GM18873 (cell line): ENCODE measurements at regions not wholly inside any gene's neighbourhood (a gene's known extent, or its start where the extent isn't known, plus 50 kb on each side); places are given as distances from the start of the nearest gene placed in this dataset.

ENCODE experiments used
- ATAC-seq: cut with Tn5 transposase; IDR thresholded peaks from one replicate; pipeline ENCODE4 v1.9.1; 2021; ENCODE audit warnings: mild to moderate bottlenecking, moderate library complexity, moderate number of reproducible peaks; ENCODE audit not compliant: unreplicated experiment, low FRiP score

DNA sequence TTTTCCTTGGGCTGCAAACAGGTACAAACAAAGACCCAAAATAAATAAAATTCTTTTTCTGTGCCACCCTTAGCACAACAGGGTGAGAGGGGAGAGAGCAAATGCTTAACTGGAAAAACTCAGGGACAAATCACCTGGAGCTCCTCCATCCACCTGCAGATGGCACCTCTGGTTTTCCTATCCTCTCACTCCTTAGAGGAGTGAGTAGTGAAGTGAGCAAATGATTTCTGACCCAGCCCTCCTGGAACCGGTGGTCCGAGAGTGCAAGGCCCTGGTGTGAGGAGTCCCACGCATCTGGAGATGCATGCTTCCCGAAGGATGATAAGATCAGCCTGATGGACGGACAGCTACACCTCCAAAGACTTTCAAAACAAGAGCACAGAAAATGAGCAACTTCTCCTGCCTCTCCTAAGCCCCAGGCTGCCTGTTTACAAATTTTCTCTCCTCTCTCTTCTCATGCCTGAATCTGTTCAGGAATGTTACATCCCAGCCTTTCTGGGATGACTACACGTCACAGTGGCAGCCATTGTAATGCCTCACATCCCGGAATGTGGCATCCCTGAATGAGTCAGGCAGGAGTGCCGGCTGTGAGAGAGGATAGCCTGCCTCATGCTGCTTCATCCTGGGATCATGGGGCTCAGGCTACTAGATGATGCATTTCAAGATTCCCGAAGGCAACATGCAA is 86.4 kb downstream of the ADRB2 start:
- no peak for ATAC-seq

DNA sequence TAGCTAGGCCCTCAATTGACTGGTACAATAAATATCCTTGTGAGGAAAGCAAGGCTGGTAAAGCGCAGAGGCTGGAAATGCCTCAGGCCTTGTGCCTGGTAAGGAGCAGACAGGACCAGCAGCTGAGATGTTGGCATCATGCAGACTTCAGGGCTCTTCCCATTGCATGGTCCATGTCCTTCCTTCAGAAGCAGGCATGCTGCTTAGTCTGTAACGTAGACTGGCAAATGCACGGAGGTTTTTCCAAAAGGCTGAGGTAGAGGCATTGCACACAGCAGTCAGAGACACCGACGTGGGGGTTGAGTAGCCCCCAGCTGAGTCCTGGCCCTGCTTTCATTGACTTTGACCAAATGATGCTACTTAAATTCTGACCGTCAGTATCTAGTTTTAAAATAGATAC is 87.1 kb downstream of the ADRB2 start:
- ATAC-seq = no peak

DNA sequence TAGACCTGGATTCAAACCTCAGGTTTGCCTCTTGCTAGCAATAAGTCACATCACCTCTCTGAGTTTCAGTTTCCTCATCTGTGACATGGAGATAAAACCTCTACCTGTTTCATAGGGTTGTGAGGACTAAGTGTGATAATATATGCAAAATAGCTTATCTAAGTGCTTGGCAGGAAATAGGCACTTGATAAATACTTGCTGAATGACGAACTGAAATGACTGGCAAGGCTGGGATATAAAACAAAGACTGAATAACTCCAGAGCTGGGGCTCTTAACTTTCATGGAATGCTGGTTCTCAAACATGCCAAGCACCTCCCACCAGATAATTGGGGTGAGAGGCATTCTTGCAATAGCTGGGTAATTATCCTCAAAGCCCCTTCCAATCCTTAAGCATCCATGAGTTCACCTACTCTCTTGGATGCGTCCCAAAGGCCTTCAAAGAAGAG is 87.6 kb downstream of the ADRB2 start:
- no peak for ATAC-seq

DNA sequence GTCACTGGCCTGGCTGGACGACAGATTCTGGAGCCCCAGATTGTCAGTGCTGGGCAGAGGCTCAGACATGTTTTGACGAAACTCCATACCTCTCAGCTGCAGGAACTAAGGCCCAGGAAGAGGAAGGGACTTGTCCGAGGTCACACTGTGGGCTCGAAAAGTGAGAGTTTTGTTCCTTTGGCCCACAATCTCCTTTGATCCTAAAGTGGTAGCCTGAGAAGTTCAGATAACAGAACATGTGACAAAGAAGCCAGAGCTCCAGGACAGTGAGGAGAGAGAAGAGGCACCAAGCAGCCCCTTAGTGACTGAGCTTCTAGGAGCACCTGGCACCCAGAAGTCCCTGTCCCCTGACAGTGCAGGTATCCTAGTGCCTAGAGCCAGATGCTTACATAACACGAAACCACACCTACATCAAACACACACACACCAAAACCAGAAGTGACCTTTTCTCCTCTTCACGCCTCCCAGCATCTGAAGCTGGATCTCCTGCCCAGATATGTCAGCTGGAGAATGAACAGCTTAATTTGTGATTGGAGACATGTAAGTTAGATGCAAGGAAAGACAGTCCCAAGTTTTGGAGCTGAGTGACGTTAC is 88.9 kb downstream of the ADRB2 start:
- no peak for ATAC-seq

DNA sequence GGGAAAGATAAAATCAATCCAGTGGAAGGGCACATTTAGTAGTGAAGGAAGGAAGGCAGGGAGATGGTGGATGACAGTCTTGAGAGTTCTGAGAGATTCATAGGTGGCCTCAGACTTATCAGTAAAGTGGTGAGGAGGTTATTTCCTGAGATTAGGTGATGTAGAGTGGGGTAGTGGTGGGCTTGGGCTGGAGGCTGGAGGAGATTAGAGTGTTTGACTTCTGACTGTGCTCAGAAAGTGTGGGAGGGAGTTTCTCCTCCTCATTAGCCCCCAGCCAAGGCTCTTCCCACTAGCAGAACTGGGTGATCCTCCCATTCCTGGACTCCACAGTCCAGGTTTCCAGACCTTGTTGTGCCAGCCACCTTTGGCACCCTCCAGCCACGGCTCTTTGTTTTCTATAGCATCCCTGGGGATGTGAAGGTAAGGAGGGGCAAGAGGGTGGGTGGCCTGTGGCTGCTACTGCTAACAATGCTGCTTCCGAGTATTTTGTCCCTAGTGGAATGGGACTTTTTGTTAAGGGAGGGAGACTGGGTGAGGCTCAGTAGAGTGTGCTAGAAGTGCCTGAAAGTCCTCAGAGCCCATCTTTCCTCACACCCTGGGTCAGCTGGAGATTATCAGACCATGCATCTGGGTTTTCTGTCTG is 94.4 kb downstream of the ADRB2 start:
- no peak for ATAC-seq

DNA sequence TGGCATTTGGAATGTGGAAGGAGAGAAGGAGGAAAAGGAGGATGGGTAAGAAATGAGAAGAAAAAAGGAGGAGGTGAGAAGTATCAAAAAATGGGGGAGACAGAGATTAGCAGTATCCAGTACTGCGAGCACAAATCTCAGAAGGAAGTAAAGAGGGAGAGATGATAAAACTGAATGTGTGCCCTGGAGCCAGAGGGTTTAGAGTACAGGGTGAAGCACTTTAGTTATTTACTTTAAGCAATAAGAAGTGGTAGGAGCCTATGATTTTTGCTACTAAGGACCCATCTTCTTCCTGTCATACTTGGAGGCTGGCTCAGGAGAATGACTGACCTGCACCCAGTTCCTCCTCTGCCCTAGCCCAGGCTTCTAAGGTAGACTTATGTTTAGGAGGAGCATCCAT is 94.9 kb downstream of the ADRB2 start:
- ATAC-seq = no peak

DNA sequence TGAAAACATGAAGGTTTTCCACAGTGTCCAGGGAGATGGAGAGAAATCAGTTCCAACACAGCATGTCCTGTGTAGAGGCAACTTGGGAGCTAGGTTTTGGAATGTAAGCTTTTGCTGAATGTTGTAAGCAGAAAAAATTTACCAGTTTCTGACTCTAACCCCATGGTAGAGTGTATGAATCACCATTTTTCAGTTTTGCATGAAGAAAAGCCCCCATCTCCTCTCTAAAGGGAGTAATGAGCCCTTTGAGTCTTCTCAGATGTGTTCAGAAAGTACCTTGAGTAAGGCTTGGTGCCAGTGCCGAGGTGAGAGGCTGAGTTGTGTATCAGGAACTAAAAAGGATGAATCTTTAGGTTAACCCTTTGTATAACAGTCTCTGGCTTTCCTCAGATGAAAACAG is 96.2 kb downstream of the ADRB2 start:
- peak; percentile 59 for ATAC-seq

DNA sequence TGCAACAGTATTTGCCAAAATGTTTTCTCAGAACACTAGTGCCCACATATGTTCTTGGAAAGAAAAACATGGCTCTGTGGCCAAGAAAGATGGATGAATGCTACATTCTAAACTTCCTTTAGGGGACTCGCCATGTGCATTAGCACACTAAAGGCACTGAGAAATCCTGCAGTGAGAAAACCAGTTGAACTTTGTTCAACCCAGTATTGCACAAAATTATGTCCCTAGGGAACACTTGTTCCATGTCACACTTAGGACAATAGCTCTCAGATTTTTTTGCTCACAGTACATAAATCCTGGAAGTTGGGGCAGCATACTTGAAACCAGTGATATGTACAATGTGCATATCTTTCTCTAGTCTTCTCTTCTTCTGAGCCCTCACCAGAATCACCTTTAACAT is 96.6 kb downstream of the ADRB2 start:
- ATAC-seq = no peak

DNA sequence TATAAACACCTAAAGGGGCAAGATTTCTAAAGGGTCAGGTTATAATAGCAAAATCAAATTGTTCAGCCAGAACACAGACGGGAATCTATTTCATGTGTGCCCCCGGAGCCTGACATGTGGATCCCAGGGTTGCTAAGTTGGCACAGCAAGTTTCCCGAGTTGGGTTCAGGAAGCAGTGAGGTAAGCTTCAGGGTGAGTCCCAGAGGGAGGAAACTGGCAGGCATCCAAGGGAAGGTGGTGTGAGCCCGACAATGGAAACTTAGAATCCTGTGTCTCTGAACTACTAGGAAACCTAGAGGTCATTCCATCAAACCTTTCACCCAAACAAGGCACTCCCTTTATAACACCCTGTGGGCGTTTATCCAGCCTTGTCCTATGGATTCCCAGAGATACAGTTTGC is 98.4 kb downstream of the ADRB2 start:
- ATAC-seq = no peak

DNA sequence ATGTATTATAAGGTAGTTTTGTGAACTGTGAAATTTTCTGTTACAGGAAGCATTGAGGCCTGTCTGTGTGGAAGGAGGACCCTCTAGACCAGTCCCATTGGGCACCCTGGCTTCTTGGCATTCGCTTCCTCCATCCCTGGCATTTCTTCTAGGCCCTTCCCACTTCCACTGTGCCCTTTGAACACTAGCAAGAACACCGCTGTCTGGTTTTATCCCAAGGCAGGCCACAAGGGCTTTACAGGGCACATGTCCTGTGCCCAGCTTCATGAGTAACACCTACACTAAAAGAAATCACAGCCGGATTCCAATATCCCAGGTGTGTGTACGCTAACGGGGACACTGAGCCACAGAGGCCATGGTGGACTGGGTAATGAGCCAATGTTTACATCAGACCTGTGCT is 99.8 kb downstream of the ADRB2 start:
- ATAC-seq = no peak

DNA sequence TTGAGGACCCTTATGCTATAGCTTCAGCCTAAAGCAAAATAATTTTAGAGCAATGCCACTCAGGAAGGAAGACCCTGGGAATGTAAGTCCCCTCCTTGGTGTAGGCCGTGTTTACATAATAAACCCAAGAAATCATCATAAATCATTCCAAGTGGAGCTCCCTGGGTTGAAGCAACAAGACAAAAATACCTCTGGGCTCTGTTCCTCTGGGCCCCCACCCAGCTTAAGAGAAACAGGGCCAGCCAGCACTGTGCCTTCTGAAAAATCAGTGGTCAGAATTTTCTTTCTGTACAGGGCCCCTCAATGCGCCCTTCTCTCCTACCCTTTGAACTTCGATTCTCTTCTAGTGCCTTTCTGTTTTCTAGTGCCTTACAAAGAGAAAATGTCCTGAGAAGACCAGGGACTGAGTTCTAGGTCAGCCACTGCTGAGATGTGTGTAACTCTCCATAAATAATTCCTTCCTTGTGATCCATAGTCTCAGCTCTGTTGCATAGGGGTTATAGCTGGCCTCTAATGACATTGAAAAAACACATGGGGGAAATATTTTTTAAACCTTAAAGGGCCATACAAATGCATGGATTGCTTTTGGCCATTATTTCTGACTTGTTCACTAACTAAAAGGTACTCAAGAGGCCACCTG is 101.0 kb downstream of the ADRB2 start:
- no peak for ATAC-seq

DNA sequence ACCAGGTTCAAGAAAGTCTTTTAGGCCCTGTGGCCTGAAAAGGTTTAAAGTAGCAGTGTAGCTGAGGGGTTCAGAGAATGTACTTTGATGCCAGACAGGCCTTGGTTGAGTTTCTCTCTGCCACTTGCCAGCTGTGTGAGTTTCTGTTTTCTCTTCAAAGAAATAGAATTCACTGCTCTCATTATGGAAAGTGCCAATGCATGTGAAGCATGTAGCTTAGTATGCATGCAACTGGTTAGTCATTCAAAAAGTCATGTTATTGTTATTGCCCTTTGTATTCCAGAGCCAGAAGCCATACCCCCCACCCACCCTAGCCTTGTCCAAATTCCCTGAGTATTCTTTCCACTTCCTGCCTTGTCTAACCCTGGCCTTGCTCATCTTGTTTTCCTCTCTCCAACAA is 101.7 kb downstream of the ADRB2 start:
- ATAC-seq = no peak

DNA sequence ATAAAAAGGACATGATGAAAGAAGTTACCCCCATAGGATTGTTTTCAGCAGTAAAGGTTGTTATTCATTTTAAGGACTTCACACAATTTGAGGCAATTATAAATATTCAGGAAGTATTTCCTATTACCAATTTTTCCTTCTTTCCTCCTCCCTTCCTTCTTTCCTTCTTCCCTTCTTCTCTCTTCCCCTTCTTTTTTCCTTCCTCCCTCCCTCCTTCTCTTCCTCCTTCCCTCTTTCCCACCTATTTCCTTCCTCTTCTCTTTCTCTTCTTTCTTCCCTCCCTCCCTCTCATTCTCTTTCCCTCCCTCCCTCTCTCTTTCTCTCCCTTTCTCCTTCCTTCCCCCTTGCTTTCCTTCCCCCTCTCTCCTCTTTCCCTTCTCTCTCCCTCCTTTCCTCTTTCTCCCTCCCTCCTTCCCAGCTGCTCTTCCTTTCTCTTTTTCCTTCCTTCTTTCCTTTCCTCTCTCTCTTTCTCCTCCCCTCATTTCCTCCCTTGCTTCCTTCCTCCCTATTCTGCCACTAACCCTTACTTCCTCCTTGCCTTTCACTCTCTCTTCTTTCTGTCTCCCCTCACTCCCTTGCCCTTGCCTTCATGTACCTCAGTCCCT is 105.1 kb downstream of the ADRB2 start:
- ATAC-seq = no peak

DNA sequence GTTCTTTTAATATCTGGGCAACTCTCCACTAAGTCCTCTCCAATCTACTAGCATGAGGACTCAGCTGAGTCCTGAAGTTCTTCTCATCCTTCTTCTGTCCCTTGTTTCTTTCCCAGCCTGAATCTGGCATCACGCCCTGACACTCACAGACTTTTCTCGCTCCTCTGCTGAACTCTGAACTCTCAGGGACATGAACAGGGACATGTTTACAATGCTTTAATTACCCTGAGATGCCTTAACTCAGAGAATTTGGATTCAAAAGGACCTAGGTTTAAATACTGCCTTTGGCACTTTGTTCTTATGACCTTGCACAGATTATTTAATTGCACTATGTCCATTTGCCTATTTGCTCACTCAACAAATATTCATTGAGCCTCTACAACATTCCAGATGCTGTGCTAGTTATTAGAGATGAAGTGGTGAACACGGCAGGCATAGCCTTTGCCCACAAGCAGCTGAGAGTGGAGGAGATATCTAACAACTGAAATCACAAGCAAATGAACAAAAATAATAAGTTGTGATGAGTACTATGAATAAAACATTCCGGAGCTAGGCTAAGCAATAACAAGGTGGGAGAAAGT is 106.0 kb downstream of the ADRB2 start:
- no peak for ATAC-seq

DNA sequence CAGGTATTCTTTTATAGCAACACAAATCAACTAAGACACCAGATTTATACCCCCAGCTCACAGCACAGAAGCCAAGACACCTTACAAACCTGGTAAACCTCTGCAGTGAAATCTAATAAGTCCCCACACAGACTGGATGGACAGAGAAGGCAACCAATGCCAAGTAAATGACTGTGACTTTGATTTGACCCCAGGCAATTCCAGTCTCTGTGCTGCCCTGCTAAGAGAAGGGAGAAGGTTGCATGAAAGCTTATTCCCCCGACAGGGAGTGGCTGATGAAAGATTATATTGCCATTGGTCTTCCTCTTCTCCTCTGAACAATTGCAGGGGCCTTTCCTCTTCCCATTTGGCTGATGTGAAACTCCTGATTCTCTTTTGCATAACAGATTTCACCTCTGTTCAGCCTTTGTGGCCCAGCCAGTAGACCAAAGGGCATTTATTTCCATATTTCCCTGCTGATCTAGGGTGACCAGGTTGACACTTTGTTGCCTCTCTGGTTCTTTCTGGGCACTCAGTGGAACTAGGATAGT is 107.6 kb downstream of the ADRB2 start:
- no peak for ATAC-seq

DNA sequence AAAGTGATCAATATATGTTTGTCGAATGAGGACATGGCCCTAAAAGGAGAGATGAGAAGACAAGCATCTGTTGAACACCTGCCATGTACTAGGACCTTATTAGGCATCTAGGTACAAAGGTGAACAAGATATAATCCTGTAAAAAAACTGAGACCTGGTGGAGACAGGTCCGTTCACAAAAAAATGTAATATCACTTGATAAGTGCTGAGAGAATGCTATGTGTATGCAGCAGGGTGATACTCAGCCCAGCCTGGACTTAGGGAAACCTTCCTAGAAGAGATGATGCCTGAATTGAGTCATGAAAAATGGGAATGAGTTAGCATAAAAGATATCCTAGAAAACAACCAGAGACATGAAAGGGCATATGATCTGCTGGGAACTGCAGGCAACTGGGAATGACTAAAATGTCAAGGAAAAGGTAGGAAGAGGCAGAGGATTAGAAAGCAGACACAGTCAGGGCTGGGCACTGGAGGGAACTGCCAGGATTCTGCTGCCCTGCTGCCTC is 108.5 kb downstream of the ADRB2 start:
- ATAC-seq = no peak

DNA sequence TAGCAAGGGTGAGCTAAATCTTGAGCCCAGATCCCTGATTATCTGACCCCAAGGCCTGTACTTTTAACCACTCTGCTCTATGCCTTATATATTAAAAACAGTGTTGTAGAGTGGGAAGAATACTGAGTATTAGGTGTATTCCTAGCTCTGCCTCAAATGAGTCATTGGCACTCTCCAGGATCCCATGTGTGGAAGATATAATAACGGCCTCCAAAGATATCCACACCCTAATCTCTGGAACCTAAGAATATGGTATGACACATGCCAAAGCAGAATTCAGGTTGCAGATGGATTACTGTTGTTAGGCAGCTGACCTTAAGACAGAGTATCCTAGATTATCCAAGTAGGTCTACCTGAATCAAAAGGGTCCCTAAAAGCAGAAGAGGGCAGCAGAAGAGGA is 110.8 kb downstream of the ADRB2 start:
- ATAC-seq = no peak

DNA sequence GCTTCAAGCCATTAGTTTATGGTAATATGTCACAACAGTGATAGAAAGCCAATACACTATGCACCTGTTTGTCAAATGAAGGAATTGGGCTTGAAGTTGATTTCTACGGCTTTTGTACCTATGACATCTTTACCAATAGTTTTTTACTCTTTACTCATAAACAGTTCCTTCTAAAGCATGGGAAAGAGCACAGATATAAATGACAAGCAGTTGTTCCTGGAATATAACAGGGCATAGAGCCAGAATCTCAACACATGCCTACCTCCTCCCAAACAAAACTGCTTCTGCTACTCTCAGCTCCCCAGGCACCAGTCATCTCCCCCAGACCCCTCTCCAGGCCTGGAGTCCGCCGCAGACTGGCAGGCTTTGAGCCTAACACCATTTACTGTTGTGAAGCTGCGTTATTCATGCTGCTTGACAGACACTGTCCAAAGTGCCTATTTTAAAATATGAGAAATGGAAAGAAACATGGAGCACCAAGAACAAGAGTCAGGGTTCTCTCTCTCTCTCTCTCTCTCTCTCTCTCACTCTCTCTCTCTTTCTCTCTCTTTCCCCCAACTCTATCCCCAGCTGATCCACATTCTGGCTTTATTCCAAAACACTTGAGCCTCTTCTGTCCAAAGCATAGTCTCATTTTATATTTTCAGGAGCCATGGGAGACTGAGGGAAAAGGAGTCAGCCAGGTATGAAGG is 111.6 kb downstream of the ADRB2 start:
- no peak for ATAC-seq

DNA sequence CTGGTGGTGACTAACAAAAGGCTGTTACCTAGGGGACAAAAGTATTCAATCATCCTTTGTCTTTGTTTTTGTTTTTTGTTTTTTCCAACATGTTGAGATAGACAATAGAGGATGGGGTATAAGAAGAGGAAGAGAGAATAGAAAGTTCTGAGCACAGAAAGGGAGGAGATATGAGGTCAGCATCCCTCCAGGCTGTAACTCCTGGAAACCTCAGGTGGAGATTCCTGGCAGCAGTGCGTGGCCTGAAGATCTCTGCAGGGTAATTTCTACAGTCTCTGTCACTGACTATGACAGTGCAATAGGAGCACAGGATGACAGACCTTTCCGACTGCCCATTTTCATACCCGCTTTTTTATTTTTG is 112.1 kb downstream of the ADRB2 start:
- no peak for ATAC-seq

DNA sequence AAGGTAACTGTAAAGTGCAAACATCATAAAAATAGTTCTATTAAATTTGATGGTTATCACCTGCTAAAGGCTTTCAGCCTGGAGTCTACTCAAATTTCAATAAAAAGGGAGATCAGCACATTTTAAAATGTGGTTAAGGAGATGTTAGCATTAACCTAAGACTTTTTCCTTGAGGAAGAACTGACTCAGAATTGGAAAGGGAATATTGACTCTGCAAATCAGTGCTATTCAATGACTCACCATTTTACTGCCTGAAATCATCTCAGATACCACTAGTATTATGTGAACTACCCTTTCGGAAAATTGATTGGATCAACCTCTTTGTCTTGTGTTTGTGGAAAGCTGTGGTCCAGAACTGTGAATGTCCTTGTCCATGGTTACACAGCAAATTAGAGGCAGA is 113.3 kb downstream of the ADRB2 start:
- no peak for ATAC-seq
